ENCODE measurements at regions not wholly inside any gene's neighbourhood (a gene's known extent, or its start where the extent isn't known, plus 50 kb on each side); places are given as distances from the start of the nearest gene placed in this dataset.

GRCh38 chrX:80511969-80512760, 91.9 kb downstream of the TENT5D start:
- Histone ChIP-seq H3K18ac (ENCODE audit: extremely low read depth, low read length) (no peak overlapping the region; the same call in 1 of the 2 replicates), H3K27ac (ENCODE audit: low read depth, low read length) (no peak overlapping the region), H3K23me2 (ENCODE audit: low read depth, low read length) (no peaks in the 10 kb centered on the region), H3K9ac (replicated peaks in 1 of 4; ENCODE audit: extremely low read depth in 1 of 4, low read depth in 3 of 4, low read length in 3 of 4) (no peak overlapping the region), H2BK5ac (ENCODE audit: low read depth, low read length) (no peak overlapping the region), H4K5ac (ENCODE audit: insufficient read length, low read depth, low read length) (no peak overlapping the region), H3K79me1 (ENCODE audit: low read depth, low read length) (no peaks in the 10 kb centered on the region), H4K8ac (ENCODE audit: extremely low read depth, insufficient read depth, low read length) (no peak overlapping the region), H3K79me2 (ENCODE audit: control insufficient read depth in 1 of 2, insufficient read depth in 2 of 2, low read length in 2 of 2) (no peaks in the 10 kb centered on the region), H2BK20ac (ENCODE audit: low read length) (no peak overlapping the region), H3K4me3 (ENCODE audit: extremely low read depth in 1 of 4, insufficient read depth in 2 of 4, low read depth in 3 of 4, low read length in 4 of 4) (no peak overlapping the region), H2BK120ac (replicated peaks; ENCODE audit: low read depth, low read length) (no peak overlapping the region), H2AK5ac (ENCODE audit: low read depth, low read length) (no peak overlapping the region), H3K4me2 (ENCODE audit: insufficient read depth in 1 of 2, low read depth in 2 of 2, low read length in 2 of 2) (peak overlapping the region; percentile 28 to 32; a peak in 2 of 4 replicates), H3K23ac (ENCODE audit: insufficient read length) (no peak overlapping the region), H3K9me3 (ENCODE audit: insufficient read depth in 2 of 2, low read depth in 1 of 2, low read length in 1 of 2) (no peaks in the 10 kb centered on the region), H3K56ac (replicated peaks; ENCODE audit: insufficient read length, low read depth, low read length) (no peak overlapping the region), H3K27me3 (replicated peaks in 1 of 4; ENCODE audit: control insufficient read depth in 3 of 4, extremely low read depth in 1 of 4, insufficient read depth in 3 of 4, low read length in 3 of 4) (no peaks in the 10 kb centered on the region), H3K4me1 (replicated peaks in 1 of 4; ENCODE audit: control insufficient read depth in 3 of 4, insufficient read depth in 4 of 4, low read length in 3 of 4) (no peaks in the 10 kb centered on the region; a peak in 1 of 7 replicates), H2BK12ac (ENCODE audit: low read depth, low read length) (no peak overlapping the region), H3K36me3 (ENCODE audit: control insufficient read depth in 2 of 4, insufficient read depth in 4 of 4, low read length in 3 of 4) (no peaks in the 10 kb centered on the region), H2BK15ac (ENCODE audit: low read length) (no peak overlapping the region), H3K14ac (ENCODE audit: insufficient read length) (no peak overlapping the region), H2AFZ (ENCODE audit: low read length) (no peak overlapping the region; the same call in 1 of the 2 replicates), H4K20me1 (replicated peaks in 1 of 2; ENCODE audit: control insufficient read depth in 1 of 2, insufficient read depth in 2 of 2, low read length in 2 of 2) (no peaks in the 10 kb centered on the region), H4K91ac (replicated peaks; ENCODE audit: insufficient read length, low read length) (no peak overlapping the region), H3K4ac (replicated peaks; ENCODE audit: insufficient read length, low read depth, low read length) (no peak overlapping the region)
- CTCF ChIA-PET (ENCODE audit: partially characterized antibody), result no interaction called here
- WGBS, 2 experiments (ENCODE audit: extremely low coverage in 1 of 2, insufficient coverage in 1 of 2, insufficient read length in 1 of 2, insufficient replicate concordance in 2 of 2, low coverage in 1 of 2, low lambda C conversion rate in 2 of 2, missing lambda C conversion rate in 1 of 2), result 49% methylated on average over 7 of the region's 7 CpGs; no CpG with 5 or more reads in 1 of the 2 experiments
- DNase-seq (ENCODE audit: low read depth in 1 of 2, low spot score in 2 of 2) (no peak), FAIRE-seq (peak; percentile 80)
- POLR2A ChIA-PET (ENCODE audit: partially characterized antibody), result no interaction called here
- no peak for TF ChIP-seq TCF12 (IDR thresholded peaks at IDR 0.05; ENCODE audit: low read depth, low read length)
- TF ChIP-seq CTBP2 (IDR thresholded peaks at IDR 0.05; ENCODE audit: borderline replicate concordance, insufficient read depth, insufficient read length, low read length), result no peak
- no peak for TF ChIP-seq HDAC6 (IDR thresholded peaks at IDR 0.05; ENCODE audit: low read depth, low read length)
- TF ChIP-seq ASH2L (IDR thresholded peaks at IDR 0.05; ENCODE audit: low read length), result peak; percentile 25
- no peak for TF ChIP-seq ZNF274 (IDR thresholded peaks at IDR 0.05; ENCODE audit: borderline replicate concordance, extremely low read depth, low read length)
- TF ChIP-seq POLR2AphosphoS5 (IDR thresholded peaks at IDR 0.05; ENCODE audit: low read depth, low read length), result no peak

All from H1 (cell line).